HG03139 (cell line): ENCODE measurements at regions not wholly inside any gene's neighbourhood (a gene's known extent, or its start where the extent isn't known, plus 50 kb on each side); places are given as distances from the start of the nearest gene placed in this dataset.

Source experiments
- ATAC-seq: cut with Tn5 transposase; IDR thresholded peaks from one replicate; pipeline ENCODE4 v1.9.1; 2021; ENCODE audit not compliant: unreplicated experiment

DNA sequence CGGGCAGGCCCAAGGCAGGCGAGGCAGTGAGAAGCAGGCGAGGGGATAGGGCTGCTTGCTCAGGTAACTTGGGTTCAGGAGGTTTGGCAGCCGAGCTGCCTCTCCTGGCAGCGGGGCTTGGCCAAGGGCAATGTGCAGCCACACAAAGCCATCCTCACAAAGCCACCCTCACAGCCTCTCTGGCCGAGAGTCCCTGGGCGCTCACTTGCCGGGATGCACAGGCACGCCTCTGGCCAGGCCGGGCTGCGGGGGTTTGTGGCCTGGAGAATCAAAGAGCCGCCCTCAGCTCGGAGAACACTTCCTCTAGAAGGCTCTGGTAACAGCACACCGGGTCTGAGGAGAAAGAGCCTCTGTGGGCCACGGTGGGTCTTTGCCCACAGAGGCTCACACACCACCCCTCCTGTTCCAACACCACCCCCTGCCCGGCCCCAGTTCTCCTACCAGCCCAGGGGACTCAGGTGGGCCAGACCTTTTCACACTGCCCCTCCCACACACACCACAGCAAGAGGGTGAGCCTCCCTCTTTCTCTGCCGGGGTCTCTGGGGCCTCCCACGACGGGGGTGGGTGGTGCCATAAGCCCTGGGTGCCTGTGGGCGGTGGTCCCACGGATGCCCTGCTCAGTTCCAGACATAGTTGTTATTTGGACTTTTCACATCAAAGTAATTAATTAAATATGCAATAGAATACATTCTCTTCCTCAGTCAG lies 186.9 kb downstream of the ZFP36L2 start:
- ATAC-seq = no peak

GRCh38 chr2:43038696-43039094 lies 187.7 kb downstream of the ZFP36L2 start:
- ATAC-seq = no peak

DNA sequence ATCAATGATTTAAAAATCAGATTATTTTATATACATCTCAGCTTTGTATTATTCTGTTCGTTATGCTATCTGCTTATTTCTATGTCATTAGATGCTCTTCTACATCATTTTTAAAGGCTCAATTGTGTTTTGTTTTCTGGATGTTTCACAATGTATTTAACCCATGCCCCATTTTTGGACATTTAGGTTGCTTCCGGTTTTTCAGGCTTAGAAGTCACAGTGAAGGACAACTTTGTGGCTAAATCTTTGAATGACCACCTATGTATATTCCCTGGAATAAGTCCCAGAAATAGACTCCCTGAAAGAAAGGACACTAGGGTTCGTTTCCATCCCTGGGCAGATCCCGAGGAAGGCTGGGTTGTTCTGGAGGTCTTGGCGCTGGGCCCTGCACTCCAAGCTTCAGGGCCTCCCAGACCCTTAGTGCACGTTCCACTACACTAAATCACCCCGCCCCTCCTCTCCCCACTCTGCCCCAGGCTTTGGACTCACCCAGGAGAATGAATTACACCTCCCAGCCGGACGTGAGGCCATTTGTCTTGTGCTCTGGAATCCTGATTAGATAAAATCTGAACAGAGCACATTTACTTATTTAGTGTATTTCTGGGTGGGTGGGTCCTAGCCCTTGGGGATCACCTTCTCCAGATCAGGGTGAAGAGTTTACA lies 188.2 kb downstream of the ZFP36L2 start:
- no peak for ATAC-seq

DNA sequence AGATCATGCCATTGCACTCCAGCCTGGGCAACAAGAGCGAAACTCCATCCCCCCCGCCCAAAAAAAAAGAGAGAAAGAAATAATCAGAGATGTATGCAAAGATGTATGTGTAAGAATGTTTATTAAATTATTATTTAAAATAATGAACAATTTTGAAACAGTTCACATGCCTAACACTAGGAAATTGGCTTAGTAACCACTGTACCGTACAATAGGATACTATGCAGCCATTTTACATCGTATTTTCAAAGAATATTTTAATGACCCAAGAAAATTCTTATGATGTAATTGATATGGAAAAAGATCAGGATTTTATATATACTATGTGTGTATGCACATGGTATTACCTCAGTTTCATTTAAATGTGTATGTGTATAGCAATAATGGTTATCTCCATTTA lies 190.5 kb downstream of the ZFP36L2 start:
- ATAC-seq = no peak

DNA sequence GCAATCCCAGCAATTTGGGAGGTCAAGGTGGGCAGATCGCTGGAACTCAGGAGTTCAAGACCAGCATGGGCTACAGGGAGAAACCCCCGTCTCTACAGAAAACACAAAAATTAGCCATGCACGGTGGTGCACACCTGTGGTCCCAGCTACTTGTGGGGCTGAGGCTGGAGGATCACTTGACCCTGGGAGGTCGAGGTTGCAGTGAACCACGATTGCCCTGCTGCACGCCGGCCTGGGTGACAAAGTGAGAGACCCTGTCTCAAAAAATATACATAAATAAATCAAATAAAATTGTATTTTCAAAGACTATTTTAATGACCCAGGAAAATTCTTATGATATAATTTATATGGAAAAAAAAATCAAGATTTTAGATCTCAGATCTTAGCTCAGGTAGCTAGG lies 191.5 kb downstream of the ZFP36L2 start:
- ATAC-seq = no peak

DNA sequence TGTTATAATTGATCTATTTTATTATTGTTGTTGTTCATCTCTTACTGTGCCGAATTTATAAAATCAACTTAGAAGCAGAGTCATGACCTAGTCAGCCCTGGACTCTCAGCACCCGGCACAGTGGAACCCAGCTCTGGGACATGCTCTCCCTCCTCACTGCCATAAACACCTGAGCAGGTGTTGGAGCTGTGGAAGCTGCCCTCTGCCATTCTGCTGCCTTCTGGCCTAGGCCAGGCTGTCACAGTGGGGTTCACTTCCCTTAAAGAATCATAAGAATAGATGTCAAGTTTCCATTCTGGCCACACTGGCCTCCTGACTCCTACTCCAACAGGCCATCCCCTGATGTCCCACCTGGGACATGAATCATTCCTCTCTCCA lies 192.2 kb downstream of the ZFP36L2 start:
- ATAC-seq = no peak

DNA sequence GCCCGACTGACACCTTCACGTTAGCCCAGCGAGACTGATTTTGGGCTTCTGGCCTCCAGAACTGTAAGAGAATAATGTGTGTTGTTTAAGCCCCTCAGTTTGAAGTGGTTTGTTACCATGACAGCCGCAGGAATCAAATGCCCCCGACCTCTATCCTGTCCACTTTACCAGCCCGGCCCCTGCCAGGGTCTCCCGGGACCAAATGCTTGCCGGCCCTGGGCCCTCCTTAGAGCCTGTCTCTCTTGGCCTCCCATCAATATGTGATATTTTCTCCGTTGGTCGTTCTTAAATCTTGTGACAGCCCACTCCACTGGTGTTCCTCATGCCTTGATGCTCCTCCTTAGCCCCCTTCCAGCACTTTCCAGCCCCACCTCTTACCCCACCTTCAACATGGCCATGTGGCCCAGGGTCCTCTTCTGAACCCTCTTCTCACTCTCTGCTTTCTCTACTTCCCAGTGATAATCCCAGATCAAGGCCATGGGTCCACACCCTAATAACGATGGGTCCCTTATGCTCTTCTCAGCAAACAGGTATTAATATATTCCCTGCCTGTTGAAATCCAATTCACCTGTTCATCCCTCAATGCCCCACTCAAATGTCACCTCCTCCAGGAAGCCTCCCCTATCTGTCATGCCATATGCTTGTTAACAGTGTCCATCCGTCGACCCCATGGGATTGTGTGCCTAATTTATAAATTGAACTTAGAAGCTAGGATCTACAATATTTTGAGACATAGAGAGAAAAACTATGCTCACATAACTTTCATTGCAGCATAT lies 192.8 kb downstream of the ZFP36L2 start:
- no peak for ATAC-seq

- ATAC-seq = no peak
Observed at GRCh38 chr2:43033016-43033270, 193.5 kb downstream of the ZFP36L2 start.

DNA sequence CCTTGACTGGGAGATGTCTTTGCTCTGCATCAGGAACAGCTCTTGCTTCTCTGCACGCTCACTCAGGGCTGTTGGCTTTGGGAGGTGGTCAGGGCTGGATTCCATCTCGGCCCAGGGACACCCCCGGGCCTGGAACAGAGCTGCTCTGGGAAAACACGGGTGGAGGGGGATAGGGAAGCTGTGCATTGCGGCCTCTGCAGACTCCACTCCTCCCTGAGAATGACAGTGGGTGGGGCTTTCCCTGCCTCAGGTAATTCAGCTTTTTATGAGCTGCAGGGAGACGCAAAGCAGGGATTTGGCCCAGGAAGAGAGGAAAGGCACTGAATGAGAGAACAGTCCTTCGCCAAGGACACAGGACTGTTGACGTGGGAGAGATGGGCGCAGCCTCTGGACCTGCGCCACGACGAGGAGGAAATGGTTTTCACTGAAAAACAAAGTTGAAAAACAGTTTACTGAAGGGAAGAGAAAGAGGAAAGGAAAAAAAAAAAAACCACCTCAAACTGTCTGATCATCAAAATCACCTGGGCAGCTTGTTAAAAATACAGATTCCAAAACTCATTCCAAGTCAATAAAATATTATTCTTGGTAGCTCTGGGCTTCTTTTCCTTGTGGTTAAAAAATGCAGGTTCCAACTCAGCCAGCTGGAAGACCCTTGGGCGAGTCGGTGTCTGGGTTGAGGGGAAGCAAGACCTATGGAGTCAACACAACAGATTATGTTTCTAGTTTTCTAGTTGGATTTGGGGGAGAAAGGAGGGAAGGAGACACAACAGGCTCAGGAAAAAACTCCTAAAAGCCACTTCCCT lies 194.0 kb downstream of the ZFP36L2 start:
- ATAC-seq = no peak

- no peak for ATAC-seq
Observed at GRCh38 chr2:43031471-43032212, 194.8 kb downstream of the ZFP36L2 start.

DNA sequence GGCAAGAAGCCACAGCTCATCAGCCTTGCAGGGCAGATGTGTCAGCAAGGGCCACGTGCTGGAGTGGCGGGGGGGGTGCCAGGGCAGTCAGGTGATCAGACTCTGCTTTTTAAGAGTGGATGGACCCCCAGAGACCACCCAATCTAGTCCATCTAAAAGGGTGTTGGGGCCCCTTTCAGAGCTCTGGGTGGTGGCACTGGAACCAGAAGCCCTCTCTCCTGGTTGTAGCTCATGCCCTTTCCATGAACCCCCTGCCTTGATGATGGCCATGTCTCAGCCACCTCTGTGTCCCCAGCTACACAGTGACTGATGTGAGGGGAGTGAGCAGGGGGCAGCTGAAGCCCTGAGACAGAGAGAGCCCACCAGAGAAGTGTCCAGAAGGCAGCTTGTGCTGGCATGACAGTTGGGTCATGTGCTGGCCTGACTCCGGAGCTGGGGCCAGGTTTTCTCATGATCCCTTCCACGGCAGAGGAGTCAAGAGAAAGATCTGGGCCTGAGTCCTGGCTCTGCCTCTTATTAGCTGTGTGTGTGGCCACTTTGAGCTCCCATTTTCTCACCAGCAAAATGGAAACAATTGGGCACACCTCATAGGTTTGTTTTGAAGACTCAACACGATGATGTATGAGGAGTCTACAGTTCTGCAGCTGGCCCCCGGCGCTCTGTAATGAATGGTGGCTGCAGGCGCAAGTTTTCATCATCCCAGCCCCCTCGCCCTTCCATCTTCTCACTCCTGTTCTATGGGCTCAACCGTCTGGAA lies 195.7 kb downstream of the ZFP36L2 start:
- ATAC-seq = no peak

- ATAC-seq = no peak
Observed at GRCh38 chr2:43029186-43029585, 197.2 kb downstream of the ZFP36L2 start.

- ATAC-seq = no peak
Observed at GRCh38 chr2:43028188-43028587, 198.2 kb downstream of the ZFP36L2 start.

DNA sequence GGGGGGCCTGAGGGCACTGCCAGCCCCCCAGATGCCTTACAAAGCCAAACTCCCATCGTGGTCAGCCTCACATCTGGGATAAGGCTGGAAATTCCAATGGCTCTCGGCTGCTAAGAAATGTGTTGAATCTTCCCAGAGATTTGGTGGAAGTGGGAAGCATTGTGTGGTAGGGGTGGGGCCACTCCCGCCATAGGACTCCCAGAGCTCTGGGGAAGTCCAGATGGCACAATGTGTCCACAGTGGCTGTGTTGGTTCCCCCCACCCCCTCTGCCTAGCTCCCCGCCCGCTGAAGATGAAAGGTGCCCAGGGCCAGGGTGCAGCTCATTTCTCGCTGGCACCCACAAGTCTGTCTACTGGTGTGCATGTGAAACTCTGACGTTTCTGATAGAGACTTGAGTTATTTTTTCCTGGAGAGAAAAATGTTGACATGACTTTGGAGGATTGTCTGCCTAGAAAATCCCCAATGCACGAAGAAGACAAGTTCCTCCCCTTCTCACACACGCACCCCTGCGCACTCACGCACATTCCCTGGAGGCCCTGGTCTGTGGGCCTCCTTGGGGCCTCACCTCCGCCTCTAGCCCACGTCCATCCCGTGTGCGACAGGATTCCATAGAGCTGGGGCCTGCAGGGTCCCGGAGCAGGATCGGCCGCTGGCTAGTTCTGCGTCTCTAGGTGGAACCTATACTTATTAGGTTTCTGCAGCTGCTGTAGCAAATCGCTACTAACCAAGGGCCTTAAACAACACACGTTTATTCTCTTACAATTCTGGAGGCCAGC lies 199.1 kb downstream of the ZFP36L2 start:
- no peak for ATAC-seq

DNA sequence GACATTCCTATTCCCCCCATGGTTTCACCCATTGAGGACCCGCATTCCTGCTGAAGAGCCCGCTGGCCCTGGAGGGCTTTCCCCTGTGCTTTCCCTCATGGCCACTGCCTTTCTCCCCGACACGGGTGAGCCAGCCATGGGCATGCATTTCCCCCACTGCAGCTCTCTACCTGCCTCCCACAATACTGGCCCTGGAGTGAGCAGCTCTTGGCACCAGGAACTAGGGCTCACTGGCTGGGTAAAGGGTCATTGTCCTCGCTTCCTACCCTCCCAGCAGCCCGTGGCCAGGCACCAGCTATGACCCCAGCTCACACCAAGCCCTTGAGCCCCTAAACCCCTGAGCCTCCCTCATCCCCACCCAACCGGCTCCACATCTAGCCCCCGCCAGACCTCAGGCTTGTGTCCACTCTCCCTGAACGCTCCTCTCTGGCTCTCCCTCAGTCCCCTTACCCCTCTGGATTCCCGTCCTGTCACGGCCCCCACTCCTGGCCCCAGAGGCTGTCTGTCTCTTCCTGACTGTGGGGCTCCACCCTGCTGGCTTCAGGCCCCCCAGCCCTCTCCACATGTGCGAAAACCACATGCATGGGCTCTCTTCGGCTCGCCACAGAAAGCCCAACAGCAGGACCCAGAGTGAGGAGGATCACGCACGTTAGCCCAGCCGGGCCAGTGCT lies 199.8 kb downstream of the ZFP36L2 start:
- ATAC-seq = no peak

- ATAC-seq = no peak
Observed at GRCh38 chr2:43025709-43026295, 200.6 kb downstream of the ZFP36L2 start.

- ATAC-seq = no peak
Observed at GRCh38 chr2:43024515-43025011, 201.8 kb downstream of the ZFP36L2 start.

DNA sequence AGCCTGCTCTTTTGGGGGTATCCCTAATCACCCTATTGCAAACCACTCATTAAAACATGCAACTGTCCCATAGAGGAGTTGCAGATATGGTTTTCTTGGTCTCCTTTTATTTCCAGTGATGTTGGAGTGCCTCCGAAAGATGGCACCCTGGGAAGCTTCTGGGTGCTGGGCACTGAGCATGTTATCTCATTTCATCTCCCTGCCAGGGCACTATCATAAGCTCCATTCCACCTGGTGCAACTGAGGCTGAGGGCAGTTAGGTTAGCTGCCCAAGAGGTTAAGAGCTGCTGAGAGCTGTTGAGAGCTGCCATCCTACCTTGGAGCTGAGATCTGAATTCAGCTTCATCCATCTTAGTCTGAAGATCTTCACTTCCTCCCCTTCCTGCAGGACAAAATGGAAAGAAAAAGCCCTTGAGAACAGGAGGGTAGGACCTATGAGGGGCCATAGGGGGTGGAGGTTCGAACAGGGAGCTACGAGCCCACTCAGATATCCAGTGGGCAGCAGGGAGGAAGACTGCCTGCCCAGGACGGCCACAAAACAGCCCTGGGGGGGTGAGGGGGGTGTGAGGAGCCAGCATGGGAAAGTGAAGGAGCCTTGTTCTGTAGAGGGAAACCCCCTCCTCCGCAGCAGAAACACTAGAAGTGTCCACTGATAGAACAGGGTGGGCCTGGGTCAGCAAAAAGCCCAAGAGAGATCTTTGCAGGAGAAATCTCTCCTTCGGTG lies 202.5 kb downstream of the ZFP36L2 start:
- no peak for ATAC-seq
